ENCODE measurements at regions not wholly inside any gene's neighbourhood (a gene's known extent, or its start where the extent isn't known, plus 50 kb on each side); places are given as distances from the start of the nearest gene placed in this dataset.

DNA sequence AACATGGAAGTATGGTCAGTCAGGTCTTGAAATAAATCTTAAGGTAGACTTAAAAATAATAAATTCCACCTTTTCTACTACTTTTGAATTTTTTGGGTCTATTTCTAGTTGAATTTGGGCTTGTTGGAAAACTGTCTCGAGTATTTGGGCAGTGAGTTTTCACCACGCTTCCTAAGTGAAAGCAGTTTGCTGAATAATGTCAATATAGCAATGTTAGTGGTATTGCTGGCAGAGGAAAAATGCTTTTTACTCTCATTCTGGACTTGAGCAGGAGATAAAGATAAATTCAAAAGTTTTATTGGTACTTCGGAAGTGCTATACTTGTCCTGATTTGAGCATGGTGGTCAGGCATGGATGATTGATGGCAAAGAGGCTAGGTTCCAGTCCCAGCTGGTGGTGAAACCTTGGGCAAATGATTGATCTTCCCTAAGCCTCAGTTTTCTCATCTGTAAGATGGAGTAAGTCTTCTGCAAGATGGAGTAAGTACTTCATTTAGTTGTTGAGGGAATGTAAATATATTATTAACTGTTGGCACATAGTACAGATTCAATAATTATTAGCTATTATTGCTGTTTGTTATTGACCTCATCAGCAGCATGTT lies 503.5 kb upstream of the ZEB2 start:
- TF ChIP-seq, protein P1, sequence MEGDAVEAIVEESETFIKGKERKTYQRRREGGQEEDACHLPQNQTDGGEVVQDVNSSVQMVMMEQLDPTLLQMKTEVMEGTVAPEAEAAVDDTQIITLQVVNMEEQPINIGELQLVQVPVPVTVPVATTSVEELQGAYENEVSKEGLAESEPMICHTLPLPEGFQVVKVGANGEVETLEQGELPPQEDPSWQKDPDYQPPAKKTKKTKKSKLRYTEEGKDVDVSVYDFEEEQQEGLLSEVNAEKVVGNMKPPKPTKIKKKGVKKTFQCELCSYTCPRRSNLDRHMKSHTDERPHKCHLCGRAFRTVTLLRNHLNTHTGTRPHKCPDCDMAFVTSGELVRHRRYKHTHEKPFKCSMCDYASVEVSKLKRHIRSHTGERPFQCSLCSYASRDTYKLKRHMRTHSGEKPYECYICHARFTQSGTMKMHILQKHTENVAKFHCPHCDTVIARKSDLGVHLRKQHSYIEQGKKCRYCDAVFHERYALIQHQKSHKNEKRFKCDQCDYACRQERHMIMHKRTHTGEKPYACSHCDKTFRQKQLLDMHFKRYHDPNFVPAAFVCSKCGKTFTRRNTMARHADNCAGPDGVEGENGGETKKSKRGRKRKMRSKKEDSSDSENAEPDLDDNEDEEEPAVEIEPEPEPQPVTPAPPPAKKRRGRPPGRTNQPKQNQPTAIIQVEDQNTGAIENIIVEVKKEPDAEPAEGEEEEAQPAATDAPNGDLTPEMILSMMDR (IDR thresholded peaks at IDR 0.05 in 2 of 3, conservative IDR thresholded peaks at IDR 0.05 in 1 of 3; ENCODE audit: borderline replicate concordance in 1 of 3, insufficient read depth in 1 of 3, low read depth in 2 of 3, low read length in 2 of 3), result no peak
- no peak for TF ChIP-seq RAD21 (IDR thresholded peaks at IDR 0.05; ENCODE audit: low read depth)
- no peak for TF ChIP-seq POLR2A (IDR thresholded peaks at IDR 0.05; ENCODE audit: borderline replicate concordance, extremely low read depth, insufficient read depth, insufficient read length)
- no peak for TF ChIP-seq SRF (IDR thresholded peaks at IDR 0.05; ENCODE audit: low read depth)
